Testis (tissue), 2 donors: ENCODE measurements at regions not wholly inside any gene's neighbourhood (a gene's known extent, or its start where the extent isn't known, plus 50 kb on each side); places are given as distances from the start of the nearest gene placed in this dataset.

Experiments used
- CTCF ChIP-seq, 3 experiments: fragments of 450-650 bp in 2 of 3; fragments of 200-600 bp in 1 of 3; sonication (generic) in 1 of 3; IDR thresholded peaks; one replicate each; pipeline ENCODE4 v1.5.1; 2016 to 2019; ENCODE audit warnings: antibody characterized with exemption in 3 of 3, mild to moderate bottlenecking in 2 of 3, moderate library complexity in 1 of 3
- POLR2A ChIP-seq: fragments of 450-650 bp; IDR thresholded peaks from one replicate; pipeline ENCODE4 v1.6.1; 2017; ENCODE audit warnings: antibody characterized with exemption, mild to moderate bottlenecking, moderate library complexity

GRCh38 chr5:5066276-5067186 lies 73.6 kb upstream of the ADAMTS16 start:
- TF ChIP-seq POLR2A: no peak
- TF ChIP-seq CTCF (IDR thresholded peaks at IDR 0.05): no peak
